ENCODE measurements at regions not wholly inside any gene's neighbourhood (a gene's known extent, or its start where the extent isn't known, plus 50 kb on each side); places are given as distances from the start of the nearest gene placed in this dataset.

- TF ChIP-seq, protein P1, sequence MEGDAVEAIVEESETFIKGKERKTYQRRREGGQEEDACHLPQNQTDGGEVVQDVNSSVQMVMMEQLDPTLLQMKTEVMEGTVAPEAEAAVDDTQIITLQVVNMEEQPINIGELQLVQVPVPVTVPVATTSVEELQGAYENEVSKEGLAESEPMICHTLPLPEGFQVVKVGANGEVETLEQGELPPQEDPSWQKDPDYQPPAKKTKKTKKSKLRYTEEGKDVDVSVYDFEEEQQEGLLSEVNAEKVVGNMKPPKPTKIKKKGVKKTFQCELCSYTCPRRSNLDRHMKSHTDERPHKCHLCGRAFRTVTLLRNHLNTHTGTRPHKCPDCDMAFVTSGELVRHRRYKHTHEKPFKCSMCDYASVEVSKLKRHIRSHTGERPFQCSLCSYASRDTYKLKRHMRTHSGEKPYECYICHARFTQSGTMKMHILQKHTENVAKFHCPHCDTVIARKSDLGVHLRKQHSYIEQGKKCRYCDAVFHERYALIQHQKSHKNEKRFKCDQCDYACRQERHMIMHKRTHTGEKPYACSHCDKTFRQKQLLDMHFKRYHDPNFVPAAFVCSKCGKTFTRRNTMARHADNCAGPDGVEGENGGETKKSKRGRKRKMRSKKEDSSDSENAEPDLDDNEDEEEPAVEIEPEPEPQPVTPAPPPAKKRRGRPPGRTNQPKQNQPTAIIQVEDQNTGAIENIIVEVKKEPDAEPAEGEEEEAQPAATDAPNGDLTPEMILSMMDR (optimal IDR thresholded peaks at IDR 0.05 in 1 of 3, IDR thresholded peaks at IDR 0.05 in 1 of 3, conservative IDR thresholded peaks at IDR 0.05 in 1 of 3; ENCODE audit: extremely low read depth in 1 of 3, insufficient read depth in 2 of 3, low read length in 3 of 3) = no peak
- no peak for TF ChIP-seq EZH2 (IDR thresholded peaks at IDR 0.05; ENCODE audit: low read length)
Observed at GRCh38 chr18:65358306-65358705, 392.5 kb upstream of the CDH7 start.

Data from keratinocyte (primary cell).